Bronchial epithelial cell (primary cell): ENCODE measurements at regions not wholly inside any gene's neighbourhood (a gene's known extent, or its start where the extent isn't known, plus 50 kb on each side); places are given as distances from the start of the nearest gene placed in this dataset.

ENCODE experiments used
- DNase-seq: peaks from one replicate; pipeline ENCODE4 v3.0.0-alpha.2; 2010; ENCODE audit warnings: low read depth
- FAIRE-seq: peaks from 2 replicates; lab custom pipeline; 2011; peaks lifted over from hg19 to GRCh38; lab: Jason Lieb, UNC
- H3K27me3 ChIP-seq: 2 replicates; pipeline ENCODE4 v1.5.1; 2011; ENCODE audit warnings: low read length; ENCODE audit not compliant: control insufficient read depth, insufficient read depth
- H3K36me3 ChIP-seq: 2 replicates; pipeline ENCODE4 v1.5.1; 2011; ENCODE audit warnings: low read length; ENCODE audit not compliant: control insufficient read depth, insufficient read depth
- H3K4me3 ChIP-seq: 2 replicates; pipeline ENCODE4 v1.5.1; 2011; ENCODE audit warnings: mild to moderate bottlenecking, low read depth, low read length, control low read depth
- TF ChIP-seq, protein P1 (sequence below): IDR thresholded peaks from 2 replicates; pipeline ENCODE4 v1.5.1; 2011; ENCODE audit warnings: mild to moderate bottlenecking, moderate library complexity, low read length, control low read depth, inconsistent platforms; ENCODE audit not compliant: insufficient read depth, severe bottlenecking

DNA sequence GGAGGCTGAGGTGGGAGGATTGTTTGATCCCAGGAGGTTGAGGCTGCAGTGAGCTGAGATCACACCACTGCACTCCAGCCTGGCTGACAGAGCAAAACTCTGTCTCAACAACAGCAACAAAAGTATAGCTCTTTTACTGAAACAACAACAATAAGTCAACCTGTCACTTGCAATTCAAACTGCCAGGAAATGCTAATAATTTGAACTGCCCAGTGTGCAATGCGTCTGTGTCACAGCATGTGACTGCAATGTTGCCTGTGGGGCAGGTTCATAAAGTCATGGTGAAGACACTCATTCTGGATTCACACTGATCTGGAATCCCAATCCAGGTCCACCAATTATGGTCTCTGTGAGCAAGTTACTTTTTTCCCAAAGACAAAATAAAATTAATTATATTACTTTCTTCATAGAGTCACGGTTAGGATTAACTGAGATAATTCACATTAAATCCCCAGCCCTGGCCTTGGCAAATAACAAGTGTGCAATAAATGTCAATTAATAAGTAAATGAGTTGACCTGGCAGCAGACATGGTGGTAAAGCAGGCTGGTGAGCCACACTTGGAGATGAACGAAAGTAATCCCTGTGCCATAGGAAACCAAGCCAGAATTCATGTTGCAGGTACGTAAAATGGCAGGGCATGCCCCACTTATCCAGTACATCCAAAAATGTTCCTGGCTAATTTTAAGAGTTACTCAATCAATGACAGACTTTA, 89.1 kb upstream of the CPSF6 start:
- H3K4me3 ChIP-seq, result no peak overlapping the region
- TF ChIP-seq, protein P1, sequence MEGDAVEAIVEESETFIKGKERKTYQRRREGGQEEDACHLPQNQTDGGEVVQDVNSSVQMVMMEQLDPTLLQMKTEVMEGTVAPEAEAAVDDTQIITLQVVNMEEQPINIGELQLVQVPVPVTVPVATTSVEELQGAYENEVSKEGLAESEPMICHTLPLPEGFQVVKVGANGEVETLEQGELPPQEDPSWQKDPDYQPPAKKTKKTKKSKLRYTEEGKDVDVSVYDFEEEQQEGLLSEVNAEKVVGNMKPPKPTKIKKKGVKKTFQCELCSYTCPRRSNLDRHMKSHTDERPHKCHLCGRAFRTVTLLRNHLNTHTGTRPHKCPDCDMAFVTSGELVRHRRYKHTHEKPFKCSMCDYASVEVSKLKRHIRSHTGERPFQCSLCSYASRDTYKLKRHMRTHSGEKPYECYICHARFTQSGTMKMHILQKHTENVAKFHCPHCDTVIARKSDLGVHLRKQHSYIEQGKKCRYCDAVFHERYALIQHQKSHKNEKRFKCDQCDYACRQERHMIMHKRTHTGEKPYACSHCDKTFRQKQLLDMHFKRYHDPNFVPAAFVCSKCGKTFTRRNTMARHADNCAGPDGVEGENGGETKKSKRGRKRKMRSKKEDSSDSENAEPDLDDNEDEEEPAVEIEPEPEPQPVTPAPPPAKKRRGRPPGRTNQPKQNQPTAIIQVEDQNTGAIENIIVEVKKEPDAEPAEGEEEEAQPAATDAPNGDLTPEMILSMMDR, result no peak
- no peak for DNase-seq
- H3K36me3 ChIP-seq, result no peaks in the 10 kb centered on the region
- FAIRE-seq, result no peak
- H3K27me3 ChIP-seq, result no peaks in the 10 kb centered on the region

DNA sequence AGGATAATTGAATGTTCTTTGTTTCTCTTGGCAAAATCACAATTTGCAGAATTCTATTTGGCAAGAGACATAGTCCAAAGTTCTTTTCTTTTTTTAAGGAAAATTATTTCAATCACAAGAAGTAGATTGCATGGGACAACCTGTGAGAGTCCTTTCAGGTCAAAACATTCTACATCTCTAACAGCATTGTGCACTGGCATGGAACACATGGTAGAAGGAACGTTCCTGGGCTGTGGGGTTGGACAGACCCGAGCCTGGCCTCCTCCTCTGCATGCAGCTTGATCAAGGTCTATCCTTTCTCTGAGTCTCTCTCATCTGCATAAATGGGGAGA, 88.6 kb upstream of the CPSF6 start:
- TF ChIP-seq, protein P1, result no peak
- H3K4me3 ChIP-seq, result no peak overlapping the region
- no peak for DNase-seq
- H3K27me3 ChIP-seq, result no peaks in the 10 kb centered on the region
- FAIRE-seq, result no peak
- no peaks in the 10 kb centered on the region for H3K36me3 ChIP-seq

DNA sequence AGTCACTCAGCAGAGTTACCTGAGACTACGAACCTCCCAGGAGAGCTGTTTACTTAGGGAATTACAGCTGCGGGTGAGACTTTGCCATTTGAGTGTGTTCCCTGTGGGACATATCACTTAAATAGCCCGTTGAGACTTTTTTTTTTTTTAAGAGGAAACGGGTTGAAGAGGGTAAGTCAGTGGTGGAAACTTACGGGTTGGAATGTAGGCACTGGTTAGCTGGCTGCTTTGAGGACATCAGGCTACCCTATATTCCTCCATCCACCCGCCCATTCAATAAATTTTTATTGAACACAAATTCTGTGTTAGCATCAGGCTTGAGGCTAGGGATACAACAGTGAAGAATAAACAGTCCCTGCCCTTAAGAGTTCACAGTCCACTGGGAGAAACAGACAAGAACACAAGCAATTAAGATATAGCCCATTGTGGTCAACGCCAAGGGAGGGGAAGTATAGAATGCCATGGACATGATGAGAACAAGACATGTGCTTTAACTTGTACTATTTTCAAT, 88.1 kb upstream of the CPSF6 start:
- H3K36me3 ChIP-seq, result no peaks in the 10 kb centered on the region
- H3K27me3 ChIP-seq, result no peaks in the 10 kb centered on the region
- TF ChIP-seq, protein P1, result no peak
- no peak for FAIRE-seq
- DNase-seq, result no peak
- no peak overlapping the region for H3K4me3 ChIP-seq

DNA sequence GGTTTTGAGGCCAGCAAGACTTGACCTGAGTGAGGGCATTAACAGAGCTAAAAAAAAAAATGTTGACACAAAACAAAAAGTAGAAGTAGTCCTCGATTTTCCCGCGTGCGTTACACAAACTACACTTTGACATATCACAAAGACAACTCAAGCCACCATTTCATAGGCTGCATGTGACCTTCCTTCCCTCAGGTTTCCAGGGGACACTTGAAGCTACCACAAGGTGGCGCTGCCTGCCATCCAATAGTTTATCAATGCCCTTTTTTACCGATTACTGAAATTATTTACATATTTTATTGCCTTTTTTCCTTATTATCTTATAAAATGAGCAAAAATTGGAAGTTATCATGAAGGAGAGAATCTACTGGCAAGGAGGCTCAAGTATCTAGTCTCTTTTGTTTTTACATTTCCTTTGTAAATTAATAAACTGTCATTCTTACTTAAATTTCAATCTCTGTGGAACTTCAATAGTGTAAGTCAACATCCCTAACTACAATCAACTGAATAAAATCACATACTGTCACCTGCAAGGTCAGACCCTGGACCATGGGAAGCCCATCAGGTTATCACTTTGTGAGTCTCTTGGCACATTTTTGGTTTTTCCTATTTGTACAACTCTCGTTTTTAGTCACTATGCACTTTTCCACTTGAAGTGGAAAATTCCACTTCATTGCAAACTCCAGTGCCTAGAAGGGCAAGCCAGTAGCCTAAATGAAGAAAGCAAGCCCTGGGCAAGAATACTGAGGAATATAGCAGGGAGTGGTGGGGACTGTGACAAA, 84.6 kb upstream of the CPSF6 start:
- peak; percentile 50 for DNase-seq
- Histone ChIP-seq H3K27me3 (no peaks in the 10 kb centered on the region), H3K4me3 (no peak overlapping the region), H3K36me3 (no peaks in the 10 kb centered on the region)
- no peak for FAIRE-seq
- TF ChIP-seq, protein P1, result peak; percentile 81

DNA sequence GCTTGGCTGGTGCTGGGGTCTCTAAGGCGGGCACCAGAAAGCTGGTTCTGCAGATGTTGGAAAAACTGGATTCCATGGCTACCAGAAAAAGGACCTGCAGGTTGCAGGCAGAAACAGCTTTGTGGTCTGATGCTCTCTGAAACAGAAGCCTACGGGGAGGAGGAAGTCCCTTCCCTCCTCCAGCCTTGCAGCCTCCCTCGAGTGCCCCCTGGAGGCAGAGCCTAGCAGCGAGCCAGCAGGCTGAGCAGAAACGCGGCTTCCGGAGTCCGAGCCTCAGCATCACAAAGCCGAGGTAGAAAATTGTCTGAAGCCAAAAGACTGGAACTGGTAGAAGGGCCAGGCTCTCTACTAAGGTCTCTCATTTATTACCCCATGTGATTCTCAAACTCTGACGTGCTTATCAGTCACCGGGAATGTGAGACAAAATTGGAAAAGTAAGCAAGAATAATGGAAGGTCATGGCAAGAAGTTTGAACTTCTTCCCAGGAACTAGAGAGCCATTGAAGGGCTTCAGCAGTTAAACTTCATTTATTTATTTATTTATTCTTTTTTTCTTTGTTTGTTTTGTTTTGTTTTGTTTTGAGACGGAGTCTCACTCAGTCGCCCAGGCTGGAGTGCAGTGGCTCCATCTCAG, 82.2 kb upstream of the CPSF6 start:
- Histone ChIP-seq H3K4me3 (no peak overlapping the region), H3K27me3 (no peaks in the 10 kb centered on the region), H3K36me3 (no peaks in the 10 kb centered on the region)
- FAIRE-seq (no peak), DNase-seq (peak; percentile 63)
- TF ChIP-seq, protein P1, result peak; percentile 99
